Cardiac muscle cell (in vitro differentiated cells and primary cell): ENCODE measurements at regions not wholly inside any gene's neighbourhood (a gene's known extent, or its start where the extent isn't known, plus 50 kb on each side); places are given as distances from the start of the nearest gene placed in this dataset.
"Not testable (repeated sequence)": the region's sequence is repeated elsewhere in the genome, so short reads cannot be mapped to it uniquely, and the experiment has no call there.

Experiments
- DNase-seq, 2 donors: peaks; one replicate each; pipeline versions ENCODE4 v3.0.0 to v3.0.0-alpha.2; 2010 to 2017; ENCODE audit warnings: low read depth in 1 of 2, low spot score in 1 of 2
- H3K27ac ChIP-seq: fragments of 200-600 bp; sonication (generic); 2 replicates; pipeline ENCODE4 v1.5.1; 2016
- H3K27me3 ChIP-seq: fragments of 200-600 bp; sonication (generic); 2 replicates; pipeline ENCODE4 v1.6.0; 2016; ENCODE audit warnings: control low read depth
- H3K36me3 ChIP-seq: fragments of 200-600 bp; sonication (generic); 2 replicates; pipeline ENCODE4 v1.5.1; 2016; ENCODE audit warnings: control low read depth
- H3K4me1 ChIP-seq: fragments of 200-600 bp; sonication (generic); 2 replicates; pipeline ENCODE4 v1.8.1; 2017; ENCODE audit warnings: low read depth, mild to moderate bottlenecking, mixed run types
- H3K4me3 ChIP-seq: fragments of 200-600 bp; sonication (generic); 2 replicates; pipeline ENCODE4 v1.5.1; 2016; ENCODE audit warnings: mild to moderate bottlenecking
- H3K9me3 ChIP-seq: fragments of 200-600 bp; sonication (generic); 2 replicates; pipeline ENCODE4 v1.5.1; 2017; ENCODE audit warnings: low read depth, mild to moderate bottlenecking, control low read depth
- CTCF ChIP-seq: IDR thresholded peaks from 2 replicates; pipeline ENCODE4 v1.5.1; 2012; ENCODE audit warnings: low read depth, mild to moderate bottlenecking, low read length

GRCh38 chr4:132488555-132488954, 660.5 kb upstream of the PCDH10 start:
- no peaks in the 10 kb centered on the region for H3K4me1 ChIP-seq
- H3K27ac ChIP-seq = no peak overlapping the region
- no peaks in the 10 kb centered on the region for H3K36me3 ChIP-seq
- DNase-seq = no peak
- no peaks in the 10 kb centered on the region for H3K9me3 ChIP-seq
- H3K4me3 ChIP-seq = no peak overlapping the region
- TF ChIP-seq CTCF = no peak
- no peaks in the 10 kb centered on the region for H3K27me3 ChIP-seq

- H3K36me3 ChIP-seq = no peaks in the 10 kb centered on the region
- no peaks in the 10 kb centered on the region for H3K27me3 ChIP-seq
- no peaks in the 10 kb centered on the region for H3K4me1 ChIP-seq
- H3K9me3 ChIP-seq = no peaks in the 10 kb centered on the region
- no peak overlapping the region for H3K27ac ChIP-seq
- no peak for TF ChIP-seq CTCF
- DNase-seq = no peak
- H3K4me3 ChIP-seq = no peak overlapping the region
These were observed 655.6 kb upstream of the PCDH10 start for GRCh38 chr4:132493476-132493875.

GRCh38 chr4:132495267-132495812, 653.8 kb upstream of the PCDH10 start:
- not testable (repeated sequence) for H3K9me3 ChIP-seq, H3K4me1 ChIP-seq, DNase-seq, H3K27me3 ChIP-seq, H3K36me3 ChIP-seq, H3K4me3 ChIP-seq, H3K27ac ChIP-seq

GRCh38 chr4:132498215-132498614, 650.9 kb upstream of the PCDH10 start:
- Histone ChIP-seq H3K9me3 (no peaks in the 10 kb centered on the region), H3K4me1 (no peaks in the 10 kb centered on the region), H3K36me3 (no peaks in the 10 kb centered on the region), H3K27ac (no peak overlapping the region), H3K4me3 (no peak overlapping the region), H3K27me3 (no peaks in the 10 kb centered on the region)
- no peak for DNase-seq
- TF ChIP-seq CTCF = no peak

- Histone ChIP-seq H3K27ac (no peak overlapping the region), H3K4me1 (no peaks in the 10 kb centered on the region), H3K9me3 (no peaks in the 10 kb centered on the region)
These were observed 647.0 kb upstream of the PCDH10 start for GRCh38 chr4:132502096-132502552.

GRCh38 chr4:132504438-132504837, 644.7 kb upstream of the PCDH10 start:
- no peaks in the 10 kb centered on the region for H3K4me1 ChIP-seq
- no peaks in the 10 kb centered on the region for H3K27me3 ChIP-seq
- no peaks in the 10 kb centered on the region for H3K36me3 ChIP-seq
- TF ChIP-seq CTCF = no peak
- H3K4me3 ChIP-seq = no peak overlapping the region
- no peak overlapping the region for H3K27ac ChIP-seq
- no peak for DNase-seq
- no peaks in the 10 kb centered on the region for H3K9me3 ChIP-seq

More at GRCh38 chr4:132502096-132502552, 647.0 kb upstream of the PCDH10 start:
- Histone ChIP-seq H3K27me3 (no peaks in the 10 kb centered on the region), H3K4me3 (no peak overlapping the region), H3K36me3 (no peaks in the 10 kb centered on the region)
- TF ChIP-seq CTCF = no peak
- no peak for DNase-seq
